ENCODE measurements at regions not wholly inside any gene's neighbourhood (a gene's known extent, or its start where the extent isn't known, plus 50 kb on each side); places are given as distances from the start of the nearest gene placed in this dataset.
A peak's percentile ranks its signal among the peaks of the same experiment; 100 is the strongest.

GRCh38 chr3:187951452-187952190, 202.3 kb upstream of the LPP start:
- DNase-seq (ENCODE audit: low read depth, low spot score): no peak

- no peak for DNase-seq (ENCODE audit: low read depth, low spot score)
Measured at GRCh38 chr3:187952849-187953248, 201.1 kb upstream of the LPP start.

GRCh38 chr3:187954516-187954872, 199.5 kb upstream of the LPP start:
- DNase-seq (ENCODE audit: low read depth, low spot score): no peak

GRCh38 chr3:187954873-187955586, 198.9 kb upstream of the LPP start:
- DNase-seq (ENCODE audit: low read depth, low spot score): peak; percentile 84

GRCh38 chr3:187955587-187955952, 198.4 kb upstream of the LPP start:
- no peak for DNase-seq (ENCODE audit: low read depth, low spot score)

- no peak for DNase-seq (ENCODE audit: low read depth, low spot score)
Measured at GRCh38 chr3:187957165-187957581, 196.8 kb upstream of the LPP start.

- DNase-seq (ENCODE audit: low read depth, low spot score): no peak
Measured at GRCh38 chr3:187957582-187957981, 196.4 kb upstream of the LPP start.

- DNase-seq (ENCODE audit: low read depth, low spot score): no peak
Measured at GRCh38 chr3:187958432-187959003, 195.4 kb upstream of the LPP start.

GRCh38 chr3:187960820-187961219, 193.1 kb upstream of the LPP start:
- no peak for DNase-seq (ENCODE audit: low read depth, low spot score)

GRCh38 chr3:187961366-187961765, 192.6 kb upstream of the LPP start:
- DNase-seq (ENCODE audit: low read depth, low spot score): no peak

- DNase-seq (ENCODE audit: low read depth, low spot score): no peak
Measured at GRCh38 chr3:187963003-187963676, 190.8 kb upstream of the LPP start.

GRCh38 chr3:187963677-187964385, 190.1 kb upstream of the LPP start:
- no peak for DNase-seq (ENCODE audit: low read depth, low spot score)

GRCh38 chr3:187964760-187965159, 189.2 kb upstream of the LPP start:
- no peak for DNase-seq (ENCODE audit: low read depth, low spot score)

GRCh38 chr3:187966096-187966495, 187.9 kb upstream of the LPP start:
- DNase-seq (ENCODE audit: low read depth, low spot score): no peak

GRCh38 chr3:187966636-187967406, 187.1 kb upstream of the LPP start:
- no peak for DNase-seq (ENCODE audit: low read depth, low spot score)

GRCh38 chr3:187967993-187968392, 186.0 kb upstream of the LPP start:
- DNase-seq (ENCODE audit: low read depth, low spot score): no peak

- DNase-seq (ENCODE audit: low read depth, low spot score): no peak
Measured at GRCh38 chr3:187968883-187969580, 184.9 kb upstream of the LPP start.

GRCh38 chr3:187969581-187969950, 184.4 kb upstream of the LPP start:
- DNase-seq (ENCODE audit: low read depth, low spot score): no peak

GRCh38 chr3:187970106-187970505, 183.9 kb upstream of the LPP start:
- DNase-seq (ENCODE audit: low read depth, low spot score): no peak

- DNase-seq (ENCODE audit: low read depth, low spot score): no peak
Measured at GRCh38 chr3:187971629-187972028, 182.3 kb upstream of the LPP start.

- DNase-seq (ENCODE audit: low read depth, low spot score): no peak
Measured at GRCh38 chr3:187972454-187972853, 181.5 kb upstream of the LPP start.

Measured in smooth muscle cell of the brain vasculature (primary cell).